Liver (tissue), 8 donors: ENCODE measurements at regions not wholly inside any gene's neighbourhood (a gene's known extent, or its start where the extent isn't known, plus 50 kb on each side); places are given as distances from the start of the nearest gene placed in this dataset.

Source experiments
- DNase-seq: peaks from one replicate; pipeline ENCODE4 v3.0.0-alpha.2; 2017; ENCODE audit warnings: low spot score
- H3K27ac ChIP-seq, 2 donors: one replicate each; pipeline ENCODE4 v1.7.0; 2013; ENCODE audit warnings: inconsistent platforms in 2 of 2, low read length in 2 of 2, control low read depth in 1 of 2, low read depth in 1 of 2, mild to moderate bottlenecking in 1 of 2
- H3K27me3 ChIP-seq, 4 donors: one replicate each; pipeline versions ENCODE4 v1.6.1 to v1.7.0; 2013; ENCODE audit warnings: low read length in 3 of 4, inconsistent platforms in 1 of 4, mild to moderate bottlenecking in 1 of 4, moderate library complexity in 1 of 4; ENCODE audit not compliant: control insufficient read depth in 4 of 4, insufficient read depth in 4 of 4
- H3K36me3 ChIP-seq, 4 donors: one replicate each; pipeline versions ENCODE4 v1.6.1 to v1.7.0; 2013; ENCODE audit warnings: low read length in 3 of 4, mild to moderate bottlenecking in 3 of 4, low read depth in 1 of 4, moderate library complexity in 1 of 4; ENCODE audit not compliant: control insufficient read depth in 4 of 4, insufficient read depth in 3 of 4
- H3K4me1 ChIP-seq, 4 donors: one replicate each; pipeline versions ENCODE4 v1.6.1 to v1.7.0; 2013; ENCODE audit warnings: low read length in 3 of 4, mild to moderate bottlenecking in 3 of 4, moderate library complexity in 1 of 4; ENCODE audit not compliant: control insufficient read depth in 4 of 4, insufficient read depth in 4 of 4
- H3K4me3 ChIP-seq, 3 donors: one replicate each; pipeline versions ENCODE4 v1.6.1 to v1.7.0; 2013; ENCODE audit warnings: low read length in 3 of 3, control low read depth in 1 of 3, low read depth in 1 of 3, mild to moderate bottlenecking in 1 of 3
- H3K9ac ChIP-seq, 2 donors: one replicate each; pipeline ENCODE4 v1.7.0; 2013; ENCODE audit warnings: low read length in 2 of 2, mild to moderate bottlenecking in 2 of 2, moderate library complexity in 2 of 2, control low read depth in 1 of 2, low read depth in 1 of 2
- H3K9me3 ChIP-seq, 4 donors: one replicate each; pipeline versions ENCODE4 v1.6.1 to v1.7.0; 2013; ENCODE audit warnings: low read length in 3 of 4; ENCODE audit not compliant: control insufficient read depth in 4 of 4
- EGR1 ChIP-seq, 2 donors: IDR thresholded peaks; 2 replicates each; pipeline ENCODE4 v1.6.1; 2016 to 2018; ENCODE audit warnings: antibody characterized with exemption in 2 of 2, low read depth in 2 of 2
- HNF4A ChIP-seq, 2 donors: conservative IDR thresholded peaks; 2 replicates each; pipeline ENCODE4 v1.6.1; 2016; ENCODE audit warnings: antibody characterized with exemption in 2 of 2, mild to moderate bottlenecking in 2 of 2
- HNF4G ChIP-seq: IDR thresholded peaks from 2 replicates; pipeline ENCODE4 v1.6.1; 2016; ENCODE audit warnings: antibody characterized with exemption
- JUND ChIP-seq, 2 donors: IDR thresholded peaks; 2 replicates each; pipeline ENCODE4 v1.6.1; 2016; ENCODE audit warnings: antibody characterized with exemption in 2 of 2
- NR2F2 ChIP-seq: IDR thresholded peaks from 2 replicates; pipeline ENCODE4 v1.6.1; 2016; ENCODE audit warnings: antibody characterized with exemption
- RAD21 ChIP-seq, 2 donors: IDR thresholded peaks; 2 replicates each; pipeline ENCODE4 v1.6.1; 2016; ENCODE audit warnings: antibody characterized with exemption in 2 of 2, mild to moderate bottlenecking in 2 of 2
- RXRA ChIP-seq, 2 donors: IDR thresholded peaks; 2 replicates each; pipeline ENCODE4 v1.6.1; 2017 to 2018; ENCODE audit warnings: antibody characterized with exemption in 2 of 2, mild to moderate bottlenecking in 1 of 2
- TAF1 ChIP-seq: conservative IDR thresholded peaks from 2 replicates; pipeline ENCODE4 v1.6.1; 2016; ENCODE audit warnings: antibody characterized with exemption, mild to moderate bottlenecking
- YY1 ChIP-seq: IDR thresholded peaks from 2 replicates; pipeline ENCODE4 v1.6.1; 2016; ENCODE audit warnings: antibody characterized with exemption, mild to moderate bottlenecking
- WGBS: extraction: QIAGEN DNeasy Blood & Tissue Kit; methylation state at CpG from one replicate; pipeline ENCODE4 v1.1.7; 2013; 5-methylcytosine and 5-hydroxymethylcytosine counted together
- TF ChIP-seq, protein P1 (sequence below): IDR thresholded peaks from 2 replicates; pipeline ENCODE4 v1.6.1; 2016; ENCODE audit warnings: antibody characterized with exemption
- TF ChIP-seq, protein P2 (sequence below): IDR thresholded peaks from 2 replicates; pipeline ENCODE4 v1.6.1; 2016; ENCODE audit warnings: antibody characterized with exemption, mild to moderate bottlenecking
- TF ChIP-seq, protein P3 (sequence below): IDR thresholded peaks from 2 replicates; pipeline ENCODE4 v1.6.1; 2016; ENCODE audit warnings: antibody characterized with exemption
- TF ChIP-seq, protein P4 (sequence below): fragments of 150-350 bp; IDR thresholded peaks from 2 replicates; pipeline ENCODE4 v1.5.1; 2017; ENCODE audit warnings: improper control_type of control experiment, low read depth, low read length; ENCODE audit not compliant: missing input control
- TF ChIP-seq, protein P5 (sequence below): IDR thresholded peaks from 2 replicates; pipeline ENCODE4 v1.6.1; 2016; ENCODE audit warnings: antibody characterized with exemption
- donor health status: healthy.
- donor health status: healthy.
- donor health status: healthy.
- donor health status: healthy.
- donor health status: healthy.

DNA sequence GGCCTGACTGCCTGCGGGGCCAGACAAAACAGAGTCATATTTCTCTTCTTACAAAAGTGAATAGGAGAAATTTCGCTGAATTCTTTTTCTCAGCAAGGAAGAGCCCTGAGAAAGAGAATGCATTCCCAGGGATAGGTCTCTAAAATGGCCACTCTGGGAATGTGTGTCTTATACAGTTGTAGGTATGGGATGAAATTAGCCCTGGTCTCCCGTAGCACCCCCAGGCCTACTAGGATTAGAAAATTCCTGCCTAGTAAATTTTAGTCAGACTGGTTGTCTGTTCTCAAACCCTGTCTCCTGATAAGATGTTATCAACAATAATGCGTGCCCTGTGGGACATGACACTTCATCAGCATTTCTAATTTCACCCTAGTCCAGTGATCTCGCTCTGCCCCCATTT lies 920.1 kb downstream of the LTN1 start:
- Histone ChIP-seq H3K27ac (no peak overlapping the region), H3K4me3 (no peak overlapping the region), H3K36me3 (no peaks in the 10 kb centered on the region), H3K4me1 (no peaks in the 10 kb centered on the region), H3K27me3 (no peaks in the 10 kb centered on the region), H3K9me3 (no peaks in the 10 kb centered on the region), H3K9ac (no peak overlapping the region)
- no peak for DNase-seq
- TF ChIP-seq, protein P1, sequence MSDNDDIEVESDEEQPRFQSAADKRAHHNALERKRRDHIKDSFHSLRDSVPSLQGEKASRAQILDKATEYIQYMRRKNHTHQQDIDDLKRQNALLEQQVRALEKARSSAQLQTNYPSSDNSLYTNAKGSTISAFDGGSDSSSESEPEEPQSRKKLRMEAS: no peak
- TF ChIP-seq, protein P2, sequence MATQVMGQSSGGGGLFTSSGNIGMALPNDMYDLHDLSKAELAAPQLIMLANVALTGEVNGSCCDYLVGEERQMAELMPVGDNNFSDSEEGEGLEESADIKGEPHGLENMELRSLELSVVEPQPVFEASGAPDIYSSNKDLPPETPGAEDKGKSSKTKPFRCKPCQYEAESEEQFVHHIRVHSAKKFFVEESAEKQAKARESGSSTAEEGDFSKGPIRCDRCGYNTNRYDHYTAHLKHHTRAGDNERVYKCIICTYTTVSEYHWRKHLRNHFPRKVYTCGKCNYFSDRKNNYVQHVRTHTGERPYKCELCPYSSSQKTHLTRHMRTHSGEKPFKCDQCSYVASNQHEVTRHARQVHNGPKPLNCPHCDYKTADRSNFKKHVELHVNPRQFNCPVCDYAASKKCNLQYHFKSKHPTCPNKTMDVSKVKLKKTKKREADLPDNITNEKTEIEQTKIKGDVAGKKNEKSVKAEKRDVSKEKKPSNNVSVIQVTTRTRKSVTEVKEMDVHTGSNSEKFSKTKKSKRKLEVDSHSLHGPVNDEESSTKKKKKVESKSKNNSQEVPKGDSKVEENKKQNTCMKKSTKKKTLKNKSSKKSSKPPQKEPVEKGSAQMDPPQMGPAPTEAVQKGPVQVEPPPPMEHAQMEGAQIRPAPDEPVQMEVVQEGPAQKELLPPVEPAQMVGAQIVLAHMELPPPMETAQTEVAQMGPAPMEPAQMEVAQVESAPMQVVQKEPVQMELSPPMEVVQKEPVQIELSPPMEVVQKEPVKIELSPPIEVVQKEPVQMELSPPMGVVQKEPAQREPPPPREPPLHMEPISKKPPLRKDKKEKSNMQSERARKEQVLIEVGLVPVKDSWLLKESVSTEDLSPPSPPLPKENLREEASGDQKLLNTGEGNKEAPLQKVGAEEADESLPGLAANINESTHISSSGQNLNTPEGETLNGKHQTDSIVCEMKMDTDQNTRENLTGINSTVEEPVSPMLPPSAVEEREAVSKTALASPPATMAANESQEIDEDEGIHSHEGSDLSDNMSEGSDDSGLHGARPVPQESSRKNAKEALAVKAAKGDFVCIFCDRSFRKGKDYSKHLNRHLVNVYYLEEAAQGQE: no peak
- TF ChIP-seq, protein P3, sequence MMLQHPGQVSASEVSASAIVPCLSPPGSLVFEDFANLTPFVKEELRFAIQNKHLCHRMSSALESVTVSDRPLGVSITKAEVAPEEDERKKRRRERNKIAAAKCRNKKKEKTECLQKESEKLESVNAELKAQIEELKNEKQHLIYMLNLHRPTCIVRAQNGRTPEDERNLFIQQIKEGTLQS: no peak
- TF ChIP-seq RAD21 (IDR thresholded peaks at IDR 0.05): no peak
- TF ChIP-seq HNF4G: no peak
- TF ChIP-seq YY1: no peak
- 74% methylated on average over 5 of the region's 5 CpGs for WGBS

DNA sequence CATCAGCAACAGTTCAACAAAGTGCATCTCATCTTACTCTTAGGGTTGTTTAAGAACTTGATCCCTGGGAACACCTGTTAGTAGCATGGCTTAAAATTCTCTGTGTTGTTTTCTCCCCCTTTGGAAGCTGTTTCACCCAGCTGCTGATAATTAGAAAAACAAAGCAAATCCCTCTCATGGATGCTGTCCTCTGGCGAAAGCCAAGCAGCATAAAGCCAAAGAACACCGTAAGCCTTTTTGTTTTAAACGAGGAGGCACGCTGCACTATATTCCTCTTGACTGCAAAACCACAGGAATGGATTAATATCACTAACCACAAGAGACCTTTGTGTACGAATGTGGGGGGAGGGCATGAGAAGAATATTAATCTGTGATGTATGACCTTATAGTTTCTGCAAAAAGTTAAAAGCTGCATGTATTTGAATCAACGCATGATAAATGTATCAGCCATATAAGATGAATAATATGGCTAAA lies 923.2 kb downstream of the LTN1 start:
- no peak overlapping the region for H3K27ac ChIP-seq
- no peaks in the 10 kb centered on the region for H3K36me3 ChIP-seq
- no peak for DNase-seq
- no peaks in the 10 kb centered on the region for H3K9me3 ChIP-seq
- no peak for TF ChIP-seq TAF1
- no peak for TF ChIP-seq RXRA (IDR thresholded peaks at IDR 0.05)
- TF ChIP-seq, protein P3: no peak
- no peak overlapping the region for H3K9ac ChIP-seq
- H3K4me1 ChIP-seq: no peaks in the 10 kb centered on the region
- no peaks in the 10 kb centered on the region for H3K27me3 ChIP-seq
- no peak overlapping the region for H3K4me3 ChIP-seq
- WGBS: 81% methylated on average over 6 of the region's 6 CpGs

DNA sequence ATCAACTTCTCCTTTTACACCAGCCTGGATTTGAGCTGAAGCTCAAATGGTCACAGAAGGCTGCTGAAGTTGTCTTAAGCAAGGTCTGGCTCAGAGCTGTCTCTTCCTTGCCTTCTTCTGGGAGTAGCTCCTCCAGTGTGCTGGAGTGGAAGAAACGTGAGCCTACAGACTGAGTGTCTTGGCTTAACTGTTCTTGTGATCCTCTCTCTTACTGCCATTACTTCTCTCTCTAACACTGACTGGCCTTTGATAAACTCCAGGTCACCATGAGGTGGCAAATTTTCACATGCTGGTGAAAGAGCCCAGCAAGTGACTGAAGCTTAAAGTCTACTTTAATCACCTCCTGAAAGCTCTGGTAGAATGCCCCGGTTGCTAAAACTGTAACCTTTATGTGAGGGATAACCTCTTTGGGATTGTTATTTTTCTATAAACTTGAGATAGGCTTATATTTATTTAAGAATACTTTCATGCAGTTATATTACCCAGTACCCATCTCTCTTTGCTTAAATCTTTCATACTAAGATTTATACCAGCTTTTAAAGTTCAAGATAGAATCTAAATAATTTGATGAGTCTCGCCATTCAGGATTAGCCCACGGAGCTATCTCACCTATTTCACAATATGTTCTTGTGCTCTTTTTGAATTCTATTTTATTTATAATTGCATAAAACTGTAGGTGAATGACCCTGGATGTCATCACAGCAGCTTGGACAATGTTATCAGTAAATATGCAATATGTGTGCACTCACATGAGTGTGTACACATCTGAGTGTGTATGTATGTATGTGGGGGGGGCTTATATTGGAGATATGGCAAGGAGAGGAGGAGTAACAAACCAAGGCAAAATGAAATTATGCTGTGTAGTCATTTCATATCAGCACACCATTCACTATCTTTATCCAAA lies 924.0 kb downstream of the LTN1 start:
- no peak for DNase-seq
- WGBS: 54% methylated on average over 4 of the region's 4 CpGs
- no peak overlapping the region for H3K27ac ChIP-seq
- H3K4me1 ChIP-seq: no peaks in the 10 kb centered on the region
- no peaks in the 10 kb centered on the region for H3K36me3 ChIP-seq
- no peak overlapping the region for H3K4me3 ChIP-seq
- no peak for TF ChIP-seq YY1
- TF ChIP-seq, protein P1: no peak
- TF ChIP-seq JUND (IDR thresholded peaks at IDR 0.05): no peak
- no peak for TF ChIP-seq HNF4G
- TF ChIP-seq, protein P3: no peak
- TF ChIP-seq, protein P4, sequence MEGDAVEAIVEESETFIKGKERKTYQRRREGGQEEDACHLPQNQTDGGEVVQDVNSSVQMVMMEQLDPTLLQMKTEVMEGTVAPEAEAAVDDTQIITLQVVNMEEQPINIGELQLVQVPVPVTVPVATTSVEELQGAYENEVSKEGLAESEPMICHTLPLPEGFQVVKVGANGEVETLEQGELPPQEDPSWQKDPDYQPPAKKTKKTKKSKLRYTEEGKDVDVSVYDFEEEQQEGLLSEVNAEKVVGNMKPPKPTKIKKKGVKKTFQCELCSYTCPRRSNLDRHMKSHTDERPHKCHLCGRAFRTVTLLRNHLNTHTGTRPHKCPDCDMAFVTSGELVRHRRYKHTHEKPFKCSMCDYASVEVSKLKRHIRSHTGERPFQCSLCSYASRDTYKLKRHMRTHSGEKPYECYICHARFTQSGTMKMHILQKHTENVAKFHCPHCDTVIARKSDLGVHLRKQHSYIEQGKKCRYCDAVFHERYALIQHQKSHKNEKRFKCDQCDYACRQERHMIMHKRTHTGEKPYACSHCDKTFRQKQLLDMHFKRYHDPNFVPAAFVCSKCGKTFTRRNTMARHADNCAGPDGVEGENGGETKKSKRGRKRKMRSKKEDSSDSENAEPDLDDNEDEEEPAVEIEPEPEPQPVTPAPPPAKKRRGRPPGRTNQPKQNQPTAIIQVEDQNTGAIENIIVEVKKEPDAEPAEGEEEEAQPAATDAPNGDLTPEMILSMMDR: no peak
- TF ChIP-seq TAF1: no peak
- TF ChIP-seq NR2F2: no peak
- TF ChIP-seq RXRA (IDR thresholded peaks at IDR 0.05): peak; percentile 61 to 72
- no peak for TF ChIP-seq EGR1 (IDR thresholded peaks at IDR 0.05; ENCODE audit: low read depth in 2 of 2)
- TF ChIP-seq RAD21 (IDR thresholded peaks at IDR 0.05): no peak
- peak in 1 of 2 donors; percentile 25 for TF ChIP-seq HNF4A (conservative IDR thresholded peaks at IDR 0.05)
- TF ChIP-seq, protein P5, sequence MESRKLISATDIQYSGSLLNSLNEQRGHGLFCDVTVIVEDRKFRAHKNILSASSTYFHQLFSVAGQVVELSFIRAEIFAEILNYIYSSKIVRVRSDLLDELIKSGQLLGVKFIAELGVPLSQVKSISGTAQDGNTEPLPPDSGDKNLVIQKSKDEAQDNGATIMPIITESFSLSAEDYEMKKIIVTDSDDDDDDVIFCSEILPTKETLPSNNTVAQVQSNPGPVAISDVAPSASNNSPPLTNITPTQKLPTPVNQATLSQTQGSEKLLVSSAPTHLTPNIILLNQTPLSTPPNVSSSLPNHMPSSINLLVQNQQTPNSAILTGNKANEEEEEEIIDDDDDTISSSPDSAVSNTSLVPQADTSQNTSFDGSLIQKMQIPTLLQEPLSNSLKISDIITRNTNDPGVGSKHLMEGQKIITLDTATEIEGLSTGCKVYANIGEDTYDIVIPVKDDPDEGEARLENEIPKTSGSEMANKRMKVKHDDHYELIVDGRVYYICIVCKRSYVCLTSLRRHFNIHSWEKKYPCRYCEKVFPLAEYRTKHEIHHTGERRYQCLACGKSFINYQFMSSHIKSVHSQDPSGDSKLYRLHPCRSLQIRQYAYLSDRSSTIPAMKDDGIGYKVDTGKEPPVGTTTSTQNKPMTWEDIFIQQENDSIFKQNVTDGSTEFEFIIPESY: no peak
- H3K27me3 ChIP-seq: no peaks in the 10 kb centered on the region
- H3K9ac ChIP-seq: no peak overlapping the region
- no peaks in the 10 kb centered on the region for H3K9me3 ChIP-seq
